Thyroid gland (tissue), 4 donors: ENCODE measurements at regions not wholly inside any gene's neighbourhood (a gene's known extent, or its start where the extent isn't known, plus 50 kb on each side); places are given as distances from the start of the nearest gene placed in this dataset.
A peak's percentile ranks its signal among the peaks of the same experiment; 100 is the strongest.

Source experiments
- DNase-seq, 2 donors: peaks; one replicate each; pipeline ENCODE4 v3.0.0-alpha.2; 2019
- H3K27ac ChIP-seq, 3 donors: fragments of 200-600 bp; sonication (generic); 1 replicate in 2 of 3; 2 replicates in 1 of 3; pipeline ENCODE4 v1.5.1; 2016 to 2019; ENCODE audit warnings: mild to moderate bottlenecking in 1 of 3, moderate library complexity in 1 of 3
- H3K27me3 ChIP-seq: fragments of 200-600 bp; sonication (generic); one replicate; pipeline ENCODE4 v1.5.1; 2019
- H3K36me3 ChIP-seq, 2 donors: fragments of 200-600 bp; sonication (generic); one replicate each; pipeline ENCODE4 v1.5.1; 2016 to 2019
- H3K4me1 ChIP-seq, 2 donors: fragments of 200-600 bp; sonication (generic); one replicate each; pipeline ENCODE4 v1.5.1; 2017 to 2019
- H3K4me3 ChIP-seq, 3 donors: fragments of 200-600 bp; sonication (generic); replicated peaks in 1 of 3; 1 replicate in 2 of 3; 2 replicates in 1 of 3; pipeline ENCODE4 v1.5.1; 2016; ENCODE audit warnings: mild to moderate bottlenecking in 1 of 3
- H3K9me3 ChIP-seq: fragments of 200-600 bp; sonication (generic); one replicate; pipeline ENCODE4 v1.5.1; 2017
- POLR2A ChIP-seq, 2 donors: fragments of 450-650 bp; IDR thresholded peaks; one replicate each; pipeline ENCODE4 v1.6.1; 2017; ENCODE audit warnings: antibody characterized with exemption in 2 of 2, mild to moderate bottlenecking in 2 of 2, moderate library complexity in 1 of 2
- WGBS, 2 donors: methylation state at CpG; one replicate each; pipeline ENCODE4 v1.1.5; 2017; 5-methylcytosine and 5-hydroxymethylcytosine counted together
- intact Hi-C: fragments of 100-400 bp; cut with DNase I; formaldehyde crosslinking; loops from one replicate; pipeline ENCODE4 v1.15.1; 2023
- TF ChIP-seq, protein P1 (sequence below), 6 experiments: fragments of 200-600 bp in 3 of 6; fragments of 450-650 bp in 3 of 6; sonication (generic) in 3 of 6; IDR thresholded peaks; one replicate each; pipeline ENCODE4 v1.5.1; 2016 to 2019; ENCODE audit warnings: antibody characterized with exemption in 6 of 6, mild to moderate bottlenecking in 2 of 6, inconsistent platforms in 1 of 6, moderate library complexity in 1 of 6

GRCh38 chr14:51546603-51547258 is 105.0 kb upstream of the FRMD6 start:
- Histone ChIP-seq H3K27ac (peak overlapping the region; percentile 12 to 74 (median 35)), H3K4me3 (no peak overlapping the region), H3K4me1 (peaks cover 0 to 14% of the 10 kb centered on the region in 2 donors), H3K9me3 (no peaks in the 10 kb centered on the region), H3K36me3 (no peaks in the 10 kb centered on the region), H3K27me3 (no peaks in the 10 kb centered on the region)
- WGBS, 2 donors = 32 to 47% methylated on average over 2 of the region's 2 CpGs
- no peak for DNase-seq
- TF ChIP-seq, protein P1, sequence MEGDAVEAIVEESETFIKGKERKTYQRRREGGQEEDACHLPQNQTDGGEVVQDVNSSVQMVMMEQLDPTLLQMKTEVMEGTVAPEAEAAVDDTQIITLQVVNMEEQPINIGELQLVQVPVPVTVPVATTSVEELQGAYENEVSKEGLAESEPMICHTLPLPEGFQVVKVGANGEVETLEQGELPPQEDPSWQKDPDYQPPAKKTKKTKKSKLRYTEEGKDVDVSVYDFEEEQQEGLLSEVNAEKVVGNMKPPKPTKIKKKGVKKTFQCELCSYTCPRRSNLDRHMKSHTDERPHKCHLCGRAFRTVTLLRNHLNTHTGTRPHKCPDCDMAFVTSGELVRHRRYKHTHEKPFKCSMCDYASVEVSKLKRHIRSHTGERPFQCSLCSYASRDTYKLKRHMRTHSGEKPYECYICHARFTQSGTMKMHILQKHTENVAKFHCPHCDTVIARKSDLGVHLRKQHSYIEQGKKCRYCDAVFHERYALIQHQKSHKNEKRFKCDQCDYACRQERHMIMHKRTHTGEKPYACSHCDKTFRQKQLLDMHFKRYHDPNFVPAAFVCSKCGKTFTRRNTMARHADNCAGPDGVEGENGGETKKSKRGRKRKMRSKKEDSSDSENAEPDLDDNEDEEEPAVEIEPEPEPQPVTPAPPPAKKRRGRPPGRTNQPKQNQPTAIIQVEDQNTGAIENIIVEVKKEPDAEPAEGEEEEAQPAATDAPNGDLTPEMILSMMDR (IDR thresholded peaks at IDR 0.05) = no peak
- no peak for TF ChIP-seq POLR2A (IDR thresholded peaks at IDR 0.05)
- intact Hi-C loops = no loop called here

DNA sequence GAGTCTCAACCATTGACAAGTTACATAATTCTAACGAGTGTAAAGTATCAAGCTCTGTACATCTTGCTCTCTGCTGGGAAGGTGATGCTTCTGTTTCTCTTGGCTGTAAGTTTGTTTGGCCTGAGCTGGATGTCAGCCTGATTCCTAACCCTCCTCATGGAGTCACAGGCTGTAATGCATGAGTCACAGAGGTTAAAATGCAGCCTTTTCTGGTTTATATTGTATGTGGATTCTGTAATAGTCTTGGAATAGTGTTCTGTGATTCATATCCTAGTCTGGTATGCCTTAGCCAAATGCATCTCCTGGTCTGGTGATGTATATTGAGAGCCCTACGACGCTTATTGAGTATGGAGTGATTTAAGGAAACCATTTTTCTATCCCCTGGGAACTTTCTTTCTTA is 104.5 kb upstream of the FRMD6 start:
- peak; percentile 23 to 53 for DNase-seq
- H3K4me1 ChIP-seq = peaks cover 0 to 14% of the 10 kb centered on the region in 2 donors
- 33 to 62% methylated on average over 3 of the region's 3 CpGs for WGBS, 2 donors
- no peaks in the 10 kb centered on the region for H3K27me3 ChIP-seq
- no peaks in the 10 kb centered on the region for H3K36me3 ChIP-seq
- no peak overlapping the region for H3K4me3 ChIP-seq
- TF ChIP-seq, protein P1 (IDR thresholded peaks at IDR 0.05) = no peak
- TF ChIP-seq POLR2A (IDR thresholded peaks at IDR 0.05) = no peak
- peak overlapping the region in 2 of 3 donors; percentile 36 to 76 for H3K27ac ChIP-seq
- intact Hi-C loops = no loop called here
- H3K9me3 ChIP-seq = no peaks in the 10 kb centered on the region

DNA sequence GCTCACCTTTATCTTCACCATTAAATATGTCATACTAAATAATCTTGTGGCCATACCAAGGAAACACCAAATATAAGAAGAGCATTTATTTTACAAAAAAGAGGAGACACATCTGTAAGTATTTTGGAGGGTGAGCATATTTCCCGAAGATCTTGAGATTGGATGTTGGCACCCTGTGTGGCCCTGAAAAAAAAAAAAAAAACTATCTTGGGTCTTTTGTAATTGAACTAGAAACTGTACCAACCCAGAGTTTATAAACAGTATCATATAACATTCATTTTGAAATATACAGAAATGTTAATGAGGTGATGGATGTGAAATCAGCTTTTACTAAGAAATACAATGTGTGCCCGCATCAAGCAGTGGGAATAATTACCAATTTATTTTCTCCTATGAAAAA is 104.0 kb upstream of the FRMD6 start:
- WGBS, 2 donors = 86 to 88% methylated on average over 2 of the region's 2 CpGs
- DNase-seq = no peak
- intact Hi-C loops = no loop called here
- Histone ChIP-seq H3K4me1 (peaks cover 2 to 15% of the 10 kb centered on the region in 2 donors), H3K4me3 (no peak overlapping the region), H3K27ac (peak overlapping the region in 2 of 3 donors; percentile 36 to 76), H3K9me3 (no peaks in the 10 kb centered on the region), H3K36me3 (no peaks in the 10 kb centered on the region), H3K27me3 (no peaks in the 10 kb centered on the region)
- TF ChIP-seq, protein P1 (IDR thresholded peaks at IDR 0.05) = no peak
- no peak for TF ChIP-seq POLR2A (IDR thresholded peaks at IDR 0.05)

DNA sequence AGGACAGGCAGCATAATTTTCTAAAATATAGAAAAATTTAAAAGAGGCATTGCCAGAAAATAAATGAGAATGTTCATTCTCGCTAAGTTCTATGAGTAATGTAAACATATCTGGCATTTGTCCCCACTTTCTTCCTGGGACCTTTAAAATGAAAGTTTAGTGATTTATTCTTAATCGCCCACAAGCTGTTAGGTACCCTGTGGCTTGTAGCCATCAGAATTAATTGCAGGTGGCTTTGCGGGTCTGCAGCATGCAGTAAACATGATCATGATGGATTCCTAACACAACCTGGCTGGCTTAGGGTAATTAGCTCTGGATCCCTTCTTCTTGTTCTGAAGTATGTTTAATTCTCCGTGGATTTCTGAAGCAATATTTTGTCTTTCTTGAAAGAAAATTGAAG is 103.5 kb upstream of the FRMD6 start:
- Histone ChIP-seq H3K36me3 (no peaks in the 10 kb centered on the region), H3K27ac (peak overlapping the region in 1 of 3 donors; percentile 76), H3K4me1 (peaks cover 7 to 20% of the 10 kb centered on the region in 2 donors), H3K27me3 (no peaks in the 10 kb centered on the region), H3K9me3 (no peaks in the 10 kb centered on the region), H3K4me3 (no peak overlapping the region)
- TF ChIP-seq POLR2A (IDR thresholded peaks at IDR 0.05) = no peak
- TF ChIP-seq, protein P1 (IDR thresholded peaks at IDR 0.05) = no peak
- no peak for DNase-seq
- 87 to 90% methylated on average over 4 of the region's 4 CpGs for WGBS, 2 donors
- intact Hi-C loops = no loop called here

DNA sequence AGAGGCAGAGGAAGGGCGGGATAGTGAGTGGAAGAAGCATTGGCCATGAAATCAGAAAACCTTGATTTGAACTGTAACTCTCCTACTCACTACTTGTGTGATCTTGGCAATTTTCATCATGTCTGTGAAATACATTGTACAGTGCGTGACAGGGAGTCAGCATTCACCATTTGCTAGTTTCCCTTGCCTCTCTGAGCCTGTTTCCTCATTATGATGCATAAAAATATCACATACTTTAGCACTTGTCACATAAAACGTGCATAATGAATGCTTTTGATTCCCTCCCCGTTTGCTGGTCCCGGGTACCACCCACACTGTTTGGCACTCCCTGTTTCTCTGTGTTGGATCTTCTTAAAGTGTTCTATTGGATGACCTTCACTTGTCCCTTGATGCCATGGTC is 101.1 kb upstream of the FRMD6 start:
- intact Hi-C loops = no loop called here
- H3K27me3 ChIP-seq = no peaks in the 10 kb centered on the region
- no peak overlapping the region for H3K27ac ChIP-seq
- DNase-seq = no peak
- 84 to 91% methylated on average over 5 of the region's 5 CpGs for WGBS, 2 donors
- no peaks in the 10 kb centered on the region for H3K9me3 ChIP-seq
- H3K36me3 ChIP-seq = no peaks in the 10 kb centered on the region
- peaks cover 11 to 28% of the 10 kb centered on the region in 2 donors for H3K4me1 ChIP-seq
- H3K4me3 ChIP-seq = no peak overlapping the region
- TF ChIP-seq, protein P1 (IDR thresholded peaks at IDR 0.05) = no peak
- no peak for TF ChIP-seq POLR2A (IDR thresholded peaks at IDR 0.05)
